Activated effector memory CD4-positive, alpha-beta T cell treated with Interleukin-2 at 50 U/mL for 16 hours (primary cell): ENCODE measurements at regions not wholly inside any gene's neighbourhood (a gene's known extent, or its start where the extent isn't known, plus 50 kb on each side); places are given as distances from the start of the nearest gene placed in this dataset.
"Not testable (repeated sequence)": the region's sequence is repeated elsewhere in the genome, so short reads cannot be mapped to it uniquely, and the experiment has no call there.

Experiments
- DNase-seq: peaks from one replicate; pipeline ENCODE4 v3.0.0-alpha.2; 2020

GRCh38 chr2:240383099-240383758 is 52.2 kb upstream of the GPC1 start:
- no peak for DNase-seq

GRCh38 chr2:240383871-240384700 is 51.4 kb upstream of the GPC1 start:
- DNase-seq = no peak

GRCh38 chr2:240384711-240385450 is 50.6 kb upstream of the GPC1 start:
- no peak for DNase-seq

- DNase-seq = not testable (repeated sequence)
These were observed 49.9 kb upstream of the GPC1 start for GRCh38 chr2:240385451-240386161.
